HG03558 (cell line): ENCODE measurements at regions not wholly inside any gene's neighbourhood (a gene's known extent, or its start where the extent isn't known, plus 50 kb on each side); places are given as distances from the start of the nearest gene placed in this dataset.

Experiments
- ATAC-seq: cut with Tn5 transposase; IDR thresholded peaks from one replicate; pipeline ENCODE4 v1.9.1; 2021; ENCODE audit warnings: moderate number of reproducible peaks; ENCODE audit not compliant: unreplicated experiment; ENCODE audit errors: extremely low read depth

DNA sequence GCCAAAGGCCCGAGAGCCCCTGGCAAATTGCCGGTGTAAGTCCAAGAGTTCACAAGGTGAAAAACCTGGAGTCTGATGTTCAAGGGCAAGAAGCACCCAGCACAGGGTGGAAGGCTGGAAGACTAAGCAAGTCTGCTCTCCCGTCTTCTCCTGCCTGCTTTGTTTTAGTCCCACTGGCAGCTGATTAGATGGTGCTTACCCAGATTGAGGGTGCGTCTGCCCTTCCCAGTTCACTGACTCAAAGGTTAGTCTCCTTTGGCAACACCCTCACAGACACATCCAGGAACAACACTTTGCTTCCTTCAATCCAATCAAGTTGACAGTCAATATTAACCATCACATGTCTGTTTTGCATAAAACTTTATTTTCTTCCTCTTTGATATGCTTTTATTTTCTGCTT lies 157.4 kb downstream of the HS3ST1 start:
- ATAC-seq = no peak

DNA sequence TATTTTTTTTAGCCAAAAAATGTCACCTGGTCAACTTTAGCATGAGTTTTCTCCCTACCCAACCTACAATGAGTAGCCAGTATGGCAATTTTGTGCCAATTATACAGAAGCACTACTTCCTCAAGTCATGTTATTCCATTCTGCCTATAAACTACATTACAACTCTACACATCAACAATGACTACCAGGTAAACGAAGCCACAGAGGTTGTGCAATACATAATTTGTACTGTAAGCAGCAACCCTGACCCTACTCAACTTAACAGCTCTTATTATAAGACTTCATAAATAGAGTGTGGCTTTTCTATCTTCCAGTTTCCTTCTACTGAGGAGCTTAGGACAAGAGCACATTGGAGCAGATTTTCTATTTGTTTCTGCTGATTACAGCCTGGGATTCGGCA lies 160.5 kb downstream of the HS3ST1 start:
- ATAC-seq = no peak

DNA sequence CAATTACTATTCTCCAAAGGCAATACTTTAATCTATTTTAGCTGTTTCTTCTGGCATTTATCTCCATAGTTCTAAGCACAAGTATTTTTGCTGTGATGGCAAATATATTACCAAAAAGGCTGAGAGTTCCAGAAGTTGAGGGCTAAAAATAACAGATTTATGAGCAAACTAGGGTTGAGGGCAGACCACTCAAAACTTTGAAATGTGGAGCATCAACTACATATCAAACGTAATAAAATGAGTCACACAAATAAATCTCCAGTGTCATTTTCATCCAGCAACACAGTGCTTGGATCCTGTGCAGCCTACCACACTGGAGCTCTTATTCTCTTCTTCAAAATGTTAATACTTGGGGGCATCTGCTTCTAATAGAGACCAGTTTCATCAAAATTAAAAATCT lies 163.9 kb downstream of the HS3ST1 start:
- ATAC-seq = no peak

DNA sequence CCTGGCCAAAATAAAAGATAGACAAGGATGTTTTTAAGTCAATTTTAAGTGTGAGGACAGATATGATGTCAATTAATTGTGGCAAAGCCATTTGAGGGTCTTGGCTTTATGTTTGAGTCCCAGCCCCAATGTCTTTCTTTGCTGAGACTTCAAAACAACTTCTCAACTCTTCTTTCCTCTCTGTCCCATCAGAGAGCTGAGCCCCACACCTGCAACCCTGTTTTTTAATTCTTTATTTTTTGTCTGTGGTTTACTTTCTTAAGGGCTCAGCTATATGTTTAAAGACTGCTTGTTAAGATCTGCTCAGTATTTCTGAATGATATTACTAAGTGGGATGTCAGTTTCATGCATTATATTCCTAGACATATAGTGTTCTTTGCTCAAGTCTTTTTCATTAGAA lies 164.3 kb downstream of the HS3ST1 start:
- no peak for ATAC-seq

DNA sequence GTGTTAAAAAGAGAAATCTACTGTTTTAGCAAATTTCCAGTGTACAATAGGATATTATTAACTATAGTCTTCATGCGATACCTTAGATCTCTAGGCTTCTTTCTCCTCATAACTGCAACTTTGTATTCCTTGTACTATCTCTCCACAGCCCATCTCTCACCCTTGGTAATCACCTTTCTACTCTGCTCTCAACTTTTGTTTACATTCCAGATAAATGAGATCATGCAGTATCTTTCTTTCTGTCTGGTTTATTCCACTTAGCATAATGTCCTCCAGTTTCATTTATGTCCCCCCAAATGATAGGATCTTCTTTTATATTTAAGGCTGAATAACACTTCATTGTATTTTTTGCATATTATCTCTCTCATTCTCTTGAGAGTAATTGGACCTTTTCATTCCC lies 165.5 kb downstream of the HS3ST1 start:
- no peak for ATAC-seq

DNA sequence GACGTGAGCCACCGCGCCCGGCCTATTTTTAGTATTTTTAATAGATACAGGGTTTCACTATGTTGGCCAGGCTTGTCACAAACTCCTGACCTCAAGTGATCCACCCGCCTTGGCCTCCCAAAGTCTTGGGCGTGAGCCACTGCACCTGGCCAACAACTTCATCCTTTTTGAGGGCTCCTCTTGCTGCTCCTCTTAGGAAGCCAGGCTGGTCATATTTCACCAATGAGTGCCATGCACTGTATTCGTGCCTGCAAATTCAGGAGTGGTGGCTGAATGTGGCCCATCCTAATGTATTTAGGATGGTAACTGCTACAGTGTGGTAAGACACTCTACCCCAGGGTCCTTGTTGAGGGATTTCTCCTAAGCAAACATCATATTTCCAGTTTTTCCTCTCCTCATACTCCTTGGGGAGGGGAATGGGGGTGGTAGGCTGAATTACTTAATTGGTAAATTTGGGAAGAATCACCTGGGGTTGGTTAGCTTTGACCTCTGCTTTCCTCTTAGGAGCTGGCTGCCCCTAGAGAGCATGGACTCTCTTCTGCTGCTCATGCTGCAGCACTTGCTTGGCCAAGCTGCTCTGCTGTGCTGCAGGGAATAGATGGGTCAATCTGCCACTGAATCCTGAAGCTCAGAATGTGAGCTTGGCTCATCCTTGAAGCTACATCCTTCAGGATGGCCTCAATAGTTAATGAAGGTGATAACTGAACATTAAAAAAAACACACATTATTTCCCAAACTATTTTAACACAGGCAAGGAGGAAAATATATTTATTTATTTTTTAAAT lies 167.4 kb downstream of the HS3ST1 start:
- ATAC-seq = no peak

DNA sequence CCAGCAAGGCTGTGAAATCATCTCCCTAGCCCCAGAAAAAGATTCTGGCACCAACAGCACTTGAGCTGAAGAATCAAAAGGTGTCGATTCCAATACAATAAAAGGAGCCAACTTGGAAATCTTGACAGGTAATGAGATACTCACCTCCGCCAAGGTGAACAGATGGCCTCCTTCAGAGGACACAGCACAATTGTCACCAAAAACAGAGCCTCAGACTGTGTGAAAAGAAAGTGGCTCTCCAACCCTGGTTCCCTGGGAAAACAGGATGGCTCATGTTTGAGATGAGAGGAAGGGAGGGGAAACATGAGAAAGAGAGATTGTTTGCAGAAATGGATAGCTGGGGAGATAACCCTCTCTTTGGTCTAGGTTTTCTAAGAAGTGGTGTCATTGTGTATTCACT lies 168.9 kb downstream of the HS3ST1 start:
- no peak for ATAC-seq

DNA sequence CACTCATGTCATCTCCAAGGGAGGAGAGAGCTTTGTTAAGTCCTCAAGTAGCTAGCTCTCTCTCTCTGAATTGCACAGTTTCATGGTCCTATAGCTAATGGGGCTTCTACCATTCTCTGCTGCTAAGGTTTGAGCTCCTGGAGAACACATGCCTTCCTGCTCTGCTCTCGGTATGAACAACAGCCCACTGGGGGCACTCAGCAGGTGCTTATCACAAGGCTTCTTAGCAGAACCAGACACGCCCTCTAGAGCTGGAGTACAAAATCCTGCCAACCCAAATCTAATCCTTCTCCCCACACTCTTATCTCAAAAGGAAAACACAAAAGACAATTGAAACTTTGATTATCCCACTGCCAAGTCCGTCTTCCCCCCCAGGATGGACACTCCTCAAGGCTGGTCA lies 176.5 kb downstream of the HS3ST1 start:
- ATAC-seq = no peak

DNA sequence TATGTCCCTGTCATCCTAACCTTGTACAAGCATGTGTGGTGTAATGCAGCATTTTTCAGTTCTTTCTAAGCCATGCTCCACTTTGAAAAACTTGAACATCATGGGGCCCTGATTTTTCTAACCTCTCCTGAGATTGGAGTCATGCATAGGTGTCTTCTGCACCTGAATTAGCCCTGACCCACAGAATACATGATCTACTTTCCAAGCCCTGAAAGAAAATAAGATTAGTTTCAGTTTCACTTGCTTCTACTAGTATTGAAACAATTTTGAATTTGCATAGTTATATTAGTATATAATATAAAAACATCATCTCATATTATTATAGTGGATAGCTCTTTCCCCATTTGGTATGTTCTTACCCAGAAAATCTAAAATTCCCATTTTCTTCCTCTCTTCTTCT lies 178.2 kb downstream of the HS3ST1 start:
- no peak for ATAC-seq

DNA sequence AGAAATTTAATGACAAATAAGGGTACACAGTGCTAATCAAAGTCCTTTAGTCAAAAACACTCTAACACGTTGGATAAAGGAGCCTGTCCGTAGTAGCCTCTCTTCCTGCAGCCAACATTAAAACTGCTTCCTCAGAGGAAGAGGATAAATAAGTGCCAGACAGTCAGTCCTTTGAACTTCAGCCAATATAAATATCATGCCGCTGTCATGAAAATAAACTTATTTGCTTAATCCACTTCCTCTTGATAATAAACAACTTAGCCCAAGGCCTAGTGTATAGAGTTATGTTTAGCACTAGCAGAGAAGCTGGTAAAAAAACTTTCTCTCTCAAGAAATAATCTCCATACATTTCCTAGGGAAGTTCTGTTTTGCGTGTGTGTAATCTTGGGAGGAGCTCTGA lies 196.7 kb downstream of the HS3ST1 start:
- no peak for ATAC-seq

DNA sequence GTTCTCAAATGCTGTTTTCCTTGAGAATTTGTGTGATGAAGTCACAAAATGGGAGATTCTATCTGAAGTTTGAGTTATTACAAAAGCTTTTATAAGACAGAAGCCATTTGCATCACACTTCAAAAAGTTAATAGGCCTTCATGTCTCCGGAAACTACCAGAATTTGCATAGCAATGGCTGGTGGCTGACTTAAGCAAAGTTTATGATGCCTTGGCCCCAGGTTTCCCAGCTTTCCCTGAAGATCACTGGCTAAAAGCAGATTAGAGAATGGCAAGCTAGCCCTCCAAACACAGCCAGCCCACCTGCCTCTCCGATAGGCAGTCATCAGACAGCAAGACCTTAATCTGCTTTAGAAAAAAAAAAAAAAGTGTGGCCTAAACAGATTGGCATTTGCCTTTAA lies 197.8 kb downstream of the HS3ST1 start:
- ATAC-seq = no peak

DNA sequence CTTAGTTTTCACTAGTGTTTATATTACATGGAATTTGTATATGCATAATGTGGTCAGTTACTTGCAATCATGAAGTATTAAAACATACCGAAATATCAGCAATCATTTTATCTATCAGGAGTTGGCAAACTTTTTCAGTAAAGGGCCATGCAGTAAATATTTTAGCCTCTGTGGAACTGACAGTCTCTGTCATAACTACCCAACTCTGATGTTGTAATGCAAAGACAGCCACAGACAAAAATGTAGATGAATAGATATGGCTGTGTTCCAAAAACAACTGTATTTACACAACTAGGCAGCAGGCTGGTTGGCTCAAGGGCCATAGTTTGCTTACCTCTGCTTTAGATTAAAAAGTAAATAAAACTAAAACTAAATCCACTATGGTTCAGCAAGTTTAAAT lies 200.2 kb downstream of the HS3ST1 start:
- ATAC-seq = no peak

DNA sequence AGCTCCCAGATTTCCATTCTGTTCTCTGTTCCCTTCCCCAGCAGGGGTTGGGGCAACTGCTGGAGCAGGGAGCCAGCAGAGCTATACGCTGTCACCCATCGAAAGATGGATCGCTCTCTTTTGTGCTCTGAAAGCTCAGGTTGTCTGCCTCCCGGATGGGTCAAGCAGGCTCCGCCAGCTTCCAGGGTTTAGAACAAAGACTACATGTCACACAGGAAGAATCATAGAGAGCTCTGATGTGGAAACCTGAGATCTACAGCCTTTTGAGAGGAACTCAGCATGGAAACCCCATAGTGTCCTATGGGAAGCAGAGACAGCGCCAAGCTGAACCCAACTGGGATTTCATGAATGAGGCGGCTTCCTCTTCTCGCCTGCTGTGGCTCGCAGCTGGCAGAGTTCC lies 205.4 kb downstream of the HS3ST1 start:
- no peak for ATAC-seq

DNA sequence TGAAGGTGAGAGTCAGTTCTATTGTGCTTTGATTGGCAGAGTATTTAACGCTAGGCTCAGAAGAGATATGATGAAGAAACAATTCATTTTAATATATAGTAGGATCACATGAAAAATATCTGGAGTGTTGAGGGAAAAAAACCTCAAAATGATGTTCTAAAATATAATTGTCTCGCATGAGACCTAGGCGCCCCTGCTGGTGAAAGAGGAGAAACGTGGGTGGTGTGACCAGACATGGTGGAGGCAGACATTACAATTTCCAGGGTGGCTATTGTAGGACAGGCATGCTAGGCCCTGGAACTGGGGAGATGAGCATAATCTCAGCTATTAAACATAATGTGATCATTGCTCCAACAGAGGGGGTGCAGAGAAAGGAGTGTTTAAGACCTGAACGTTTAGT lies 210.0 kb downstream of the HS3ST1 start:
- ATAC-seq = no peak

DNA sequence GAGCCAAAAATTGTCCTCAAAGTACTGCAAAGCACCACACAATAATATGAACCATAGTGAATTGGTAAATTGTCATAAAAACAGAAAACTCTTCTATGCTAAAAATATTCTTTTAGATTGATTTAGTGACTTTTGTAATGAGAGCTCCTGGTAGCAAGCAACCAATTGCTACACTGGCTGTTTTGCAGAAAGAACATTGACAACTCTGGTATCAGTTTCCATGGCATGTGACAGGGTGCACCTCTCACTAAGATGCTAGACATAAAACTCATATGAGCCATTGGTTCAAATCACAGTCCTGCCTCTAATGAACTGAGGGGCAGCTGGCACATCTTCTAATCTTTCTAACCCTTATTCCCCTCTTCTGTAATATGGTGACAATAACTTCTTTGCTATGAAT lies 212.2 kb downstream of the HS3ST1 start:
- ATAC-seq = no peak

DNA sequence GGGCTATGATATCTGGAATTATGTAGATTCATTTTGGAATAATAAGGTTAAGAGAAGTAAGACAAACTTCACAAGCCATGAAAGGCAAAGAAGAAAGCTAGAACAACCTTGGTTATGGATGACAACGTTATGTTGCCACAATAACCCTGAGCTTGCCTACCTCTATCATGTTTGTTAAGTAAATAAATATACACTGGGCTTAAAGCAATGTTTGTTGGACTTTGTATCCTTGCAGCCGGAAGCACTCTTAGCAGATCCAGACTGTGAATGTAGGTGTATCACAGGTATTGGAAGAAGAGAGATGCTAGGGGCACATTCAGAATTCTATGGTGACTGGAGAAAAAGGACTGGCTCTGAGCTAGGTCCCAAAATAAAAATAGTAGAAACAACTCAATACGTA lies 214.4 kb downstream of the HS3ST1 start:
- ATAC-seq = no peak

DNA sequence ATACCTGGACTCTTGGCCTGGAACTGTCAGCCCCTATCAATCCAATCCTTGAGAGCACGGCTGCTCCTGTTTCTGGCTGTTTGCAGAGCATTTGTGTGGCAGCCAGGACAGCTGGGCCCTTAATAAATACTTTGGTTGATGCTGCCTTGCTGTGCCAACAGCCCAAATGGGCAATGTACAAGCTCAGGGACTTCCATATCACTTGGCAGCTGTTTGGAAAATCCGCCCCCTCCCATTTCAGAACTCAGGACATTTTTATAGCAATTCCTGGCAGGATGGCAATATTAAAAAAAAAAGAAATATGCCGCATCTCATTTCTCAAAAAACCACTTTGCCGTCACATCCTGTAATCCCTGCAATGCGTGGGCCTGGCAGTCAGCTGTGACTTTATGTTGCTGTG lies 218.9 kb downstream of the HS3ST1 start:
- ATAC-seq = no peak

DNA sequence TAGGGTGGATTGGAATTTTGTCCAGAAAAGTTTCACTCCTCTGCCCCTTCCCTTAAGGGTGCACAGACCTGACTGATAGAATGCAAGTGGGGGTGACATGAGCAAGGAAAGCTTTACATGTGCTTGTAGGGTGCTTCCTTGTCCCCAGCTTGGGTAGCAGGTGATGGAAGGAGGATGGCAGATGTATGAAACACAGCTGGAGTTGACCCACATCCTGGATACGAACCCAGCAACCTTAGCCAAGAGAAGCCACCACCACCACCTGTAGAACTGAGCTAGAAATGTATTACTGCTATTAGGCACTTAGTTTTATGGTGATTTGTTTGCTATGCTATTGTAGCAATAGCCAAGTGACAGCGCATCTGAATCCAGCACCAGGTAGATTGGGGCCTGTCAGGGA lies 227.4 kb downstream of the HS3ST1 start:
- no peak for ATAC-seq

DNA sequence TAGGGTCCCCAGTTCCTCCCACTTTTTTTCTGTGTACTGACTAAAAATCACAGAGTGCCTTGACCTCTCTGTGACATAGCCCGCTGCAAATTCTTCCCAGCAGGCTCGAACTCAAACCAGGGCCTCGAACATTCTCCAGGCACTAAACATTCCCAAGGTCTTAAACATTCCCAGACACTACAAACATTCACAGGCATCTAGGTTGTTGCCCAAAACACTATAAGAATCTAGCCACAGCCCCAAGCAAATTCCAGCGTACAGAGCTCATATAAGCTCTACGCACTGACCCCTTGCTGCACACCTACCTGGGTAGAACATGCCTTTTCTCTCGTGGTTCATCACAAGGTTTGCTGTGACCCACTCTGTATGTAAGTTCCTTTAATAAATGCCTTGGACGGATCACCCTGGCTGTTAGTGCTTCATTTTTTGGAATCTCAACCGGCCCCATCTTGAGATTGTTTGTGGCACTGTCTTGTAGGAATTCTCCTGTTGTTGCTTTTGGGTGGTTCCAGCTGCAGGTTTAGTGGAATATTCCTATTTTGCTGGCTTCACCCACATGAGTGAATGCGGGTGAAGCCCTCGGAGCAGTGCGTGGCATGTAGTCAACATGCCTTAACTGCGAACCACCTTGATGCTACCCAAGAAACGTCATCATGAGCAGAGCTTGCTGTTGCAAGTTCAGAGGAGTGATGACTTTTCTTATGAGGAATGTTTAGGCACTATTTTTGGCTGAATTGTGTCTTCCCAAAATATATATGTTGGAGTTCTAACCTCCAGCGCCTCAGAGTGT lies 230.0 kb downstream of the HS3ST1 start:
- no peak for ATAC-seq

DNA sequence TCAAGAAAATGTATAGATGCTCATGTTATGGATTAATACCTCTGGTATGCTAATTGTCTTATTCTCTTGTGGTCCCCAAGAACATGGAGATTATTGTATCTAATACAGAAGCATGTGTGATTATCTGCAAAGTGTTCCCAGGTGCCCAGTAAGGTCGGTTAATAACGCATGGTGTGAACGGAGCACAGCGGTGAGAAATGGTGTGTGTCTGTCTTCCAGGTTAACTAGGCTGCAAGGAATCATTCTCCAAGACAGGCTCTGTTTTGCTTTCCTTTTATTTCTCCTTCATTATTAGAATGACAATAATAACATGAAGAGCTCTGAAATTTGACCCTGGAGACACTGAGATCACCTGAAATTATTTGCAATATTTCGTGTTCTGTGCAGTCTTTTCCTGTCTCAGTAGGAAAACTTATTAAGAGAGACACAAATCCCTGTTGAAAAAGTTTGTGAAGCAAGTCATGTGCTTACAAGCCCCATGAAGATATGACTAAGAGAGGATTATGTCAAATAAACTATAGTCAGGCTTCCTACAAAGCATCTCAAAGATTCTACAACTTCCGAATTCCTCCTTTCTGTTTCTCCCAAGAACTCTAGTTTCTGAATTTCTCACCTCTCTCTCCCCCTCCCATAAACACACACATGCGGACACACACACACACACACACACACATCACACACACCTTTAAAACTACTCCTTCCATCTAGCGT lies 230.9 kb downstream of the HS3ST1 start:
- no peak for ATAC-seq

DNA sequence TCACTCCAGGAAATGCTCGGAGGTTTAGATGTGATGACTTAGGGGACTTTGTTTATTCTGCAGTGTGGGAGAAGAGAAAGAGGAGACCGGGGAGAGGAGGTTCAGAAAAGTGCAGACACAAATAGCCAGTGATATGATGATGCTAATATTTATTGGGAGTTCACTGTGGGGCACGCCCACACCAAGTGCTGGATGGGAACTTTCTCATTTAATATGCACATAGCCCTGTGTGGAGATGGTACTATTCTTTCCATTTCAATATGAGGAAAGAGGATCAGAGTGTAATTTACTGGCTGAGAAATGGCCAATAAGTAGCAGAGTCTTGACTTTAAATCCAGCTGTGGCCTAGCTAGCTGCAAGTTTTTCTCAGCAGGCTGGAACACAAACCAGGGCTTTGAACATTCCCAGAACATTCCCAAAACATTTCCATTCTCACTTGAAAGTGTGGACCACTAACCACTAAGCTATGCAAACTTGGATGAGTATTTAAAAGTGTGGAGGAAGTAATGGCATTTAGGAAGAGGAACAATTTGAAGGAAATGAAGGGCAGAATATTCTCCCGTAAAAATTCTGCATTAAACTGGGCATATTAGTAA lies 231.7 kb downstream of the HS3ST1 start:
- no peak for ATAC-seq
